ENCODE measurements at regions not wholly inside any gene's neighbourhood (a gene's known extent, or its start where the extent isn't known, plus 50 kb on each side); places are given as distances from the start of the nearest gene placed in this dataset.

DNA sequence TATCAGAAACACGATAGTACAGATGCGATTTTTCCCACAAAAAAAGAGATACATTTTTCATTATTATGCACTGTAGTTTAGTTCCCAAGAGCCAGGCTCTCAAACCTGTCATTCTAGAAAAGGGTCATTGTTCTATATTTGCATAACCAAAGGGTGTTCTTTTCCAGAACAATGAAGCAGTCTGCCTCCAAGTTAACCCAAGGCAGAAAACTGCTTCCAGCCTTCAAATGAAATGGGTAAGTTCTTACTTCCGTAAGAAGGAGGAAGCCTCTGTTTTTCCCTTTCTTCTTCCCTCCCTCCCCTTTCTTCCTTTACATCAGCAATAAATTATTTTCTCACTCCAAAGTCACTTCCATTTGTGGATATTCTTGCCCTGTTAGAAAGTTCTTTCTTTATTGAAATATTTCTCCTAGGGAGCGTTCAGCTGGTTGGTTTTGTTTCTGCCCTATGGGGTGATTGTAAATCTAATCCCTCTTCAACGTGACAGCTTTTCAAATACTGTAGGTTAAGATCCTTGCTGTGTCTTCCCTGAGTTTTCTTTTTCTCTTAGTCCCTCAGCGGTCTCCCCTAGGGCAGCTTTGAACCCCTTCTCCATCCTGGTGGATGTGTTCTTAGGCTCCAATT lies 77.3 kb upstream of the PTGFRN start:
- no peaks in the 10 kb centered on the region for H3K36me3 ChIP-seq (ENCODE audit: control insufficient read depth, insufficient read depth, low read length)
- ATAC-seq = no peak
- TF ChIP-seq SIN3A (IDR thresholded peaks at IDR 0.05; ENCODE audit: borderline replicate concordance, insufficient read depth, low read depth, low read length) = no peak
- TF ChIP-seq, protein P1, sequence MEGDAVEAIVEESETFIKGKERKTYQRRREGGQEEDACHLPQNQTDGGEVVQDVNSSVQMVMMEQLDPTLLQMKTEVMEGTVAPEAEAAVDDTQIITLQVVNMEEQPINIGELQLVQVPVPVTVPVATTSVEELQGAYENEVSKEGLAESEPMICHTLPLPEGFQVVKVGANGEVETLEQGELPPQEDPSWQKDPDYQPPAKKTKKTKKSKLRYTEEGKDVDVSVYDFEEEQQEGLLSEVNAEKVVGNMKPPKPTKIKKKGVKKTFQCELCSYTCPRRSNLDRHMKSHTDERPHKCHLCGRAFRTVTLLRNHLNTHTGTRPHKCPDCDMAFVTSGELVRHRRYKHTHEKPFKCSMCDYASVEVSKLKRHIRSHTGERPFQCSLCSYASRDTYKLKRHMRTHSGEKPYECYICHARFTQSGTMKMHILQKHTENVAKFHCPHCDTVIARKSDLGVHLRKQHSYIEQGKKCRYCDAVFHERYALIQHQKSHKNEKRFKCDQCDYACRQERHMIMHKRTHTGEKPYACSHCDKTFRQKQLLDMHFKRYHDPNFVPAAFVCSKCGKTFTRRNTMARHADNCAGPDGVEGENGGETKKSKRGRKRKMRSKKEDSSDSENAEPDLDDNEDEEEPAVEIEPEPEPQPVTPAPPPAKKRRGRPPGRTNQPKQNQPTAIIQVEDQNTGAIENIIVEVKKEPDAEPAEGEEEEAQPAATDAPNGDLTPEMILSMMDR (IDR thresholded peaks at IDR 0.05) = no peak
- no peak for TF ChIP-seq POLR2AphosphoS5 (IDR thresholded peaks at IDR 0.05; ENCODE audit: low read depth, low read length)
- TF ChIP-seq, protein P2, sequence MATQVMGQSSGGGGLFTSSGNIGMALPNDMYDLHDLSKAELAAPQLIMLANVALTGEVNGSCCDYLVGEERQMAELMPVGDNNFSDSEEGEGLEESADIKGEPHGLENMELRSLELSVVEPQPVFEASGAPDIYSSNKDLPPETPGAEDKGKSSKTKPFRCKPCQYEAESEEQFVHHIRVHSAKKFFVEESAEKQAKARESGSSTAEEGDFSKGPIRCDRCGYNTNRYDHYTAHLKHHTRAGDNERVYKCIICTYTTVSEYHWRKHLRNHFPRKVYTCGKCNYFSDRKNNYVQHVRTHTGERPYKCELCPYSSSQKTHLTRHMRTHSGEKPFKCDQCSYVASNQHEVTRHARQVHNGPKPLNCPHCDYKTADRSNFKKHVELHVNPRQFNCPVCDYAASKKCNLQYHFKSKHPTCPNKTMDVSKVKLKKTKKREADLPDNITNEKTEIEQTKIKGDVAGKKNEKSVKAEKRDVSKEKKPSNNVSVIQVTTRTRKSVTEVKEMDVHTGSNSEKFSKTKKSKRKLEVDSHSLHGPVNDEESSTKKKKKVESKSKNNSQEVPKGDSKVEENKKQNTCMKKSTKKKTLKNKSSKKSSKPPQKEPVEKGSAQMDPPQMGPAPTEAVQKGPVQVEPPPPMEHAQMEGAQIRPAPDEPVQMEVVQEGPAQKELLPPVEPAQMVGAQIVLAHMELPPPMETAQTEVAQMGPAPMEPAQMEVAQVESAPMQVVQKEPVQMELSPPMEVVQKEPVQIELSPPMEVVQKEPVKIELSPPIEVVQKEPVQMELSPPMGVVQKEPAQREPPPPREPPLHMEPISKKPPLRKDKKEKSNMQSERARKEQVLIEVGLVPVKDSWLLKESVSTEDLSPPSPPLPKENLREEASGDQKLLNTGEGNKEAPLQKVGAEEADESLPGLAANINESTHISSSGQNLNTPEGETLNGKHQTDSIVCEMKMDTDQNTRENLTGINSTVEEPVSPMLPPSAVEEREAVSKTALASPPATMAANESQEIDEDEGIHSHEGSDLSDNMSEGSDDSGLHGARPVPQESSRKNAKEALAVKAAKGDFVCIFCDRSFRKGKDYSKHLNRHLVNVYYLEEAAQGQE (IDR thresholded peaks at IDR 0.05; ENCODE audit: insufficient read depth in 1 of 2, low read depth in 2 of 2, low read length in 1 of 2) = no peak
- TF ChIP-seq TCF7L2 (IDR thresholded peaks at IDR 0.05; ENCODE audit: low read depth, low read length) = no peak
- intact Hi-C loops (cut with micrococcal nuclease; ENCODE audit: unreplicated experiment) = no loop called here
- H3K9me3 ChIP-seq (ENCODE audit: control insufficient read depth, insufficient read depth, low read depth, low read length) = no peaks in the 10 kb centered on the region
- ChIA-PET POLR2A (no interaction called here), CTCF (interaction anchor here (0.7 kb wide), 1 partner anchor 160 kb away, joined by 3 read pairs; no protein-coding TSS in a partner anchor)
- no peaks in the 10 kb centered on the region for H3K4me1 ChIP-seq (ENCODE audit: control insufficient read depth, insufficient read depth, low read length)
- in situ Hi-C loops (cut with HindIII; ENCODE audit: low pct_unique_long_range_greater_than_20kb, low sequenced_read_pairs) = no loop called here
- H3K27ac ChIP-seq (ENCODE audit: low read length) = no peak overlapping the region
- DNase-seq (ENCODE audit: low read depth, low spot score) = no peak
- H3K27me3 ChIP-seq (ENCODE audit: control insufficient read depth, insufficient read depth, low read length) = no peaks in the 10 kb centered on the region
- H3K4me3 ChIP-seq (ENCODE audit: low read depth in 2 of 2, low read length in 2 of 2) = no peak overlapping the region
- no TSS peak for BruUV-seq (replicated peaks)

DNA sequence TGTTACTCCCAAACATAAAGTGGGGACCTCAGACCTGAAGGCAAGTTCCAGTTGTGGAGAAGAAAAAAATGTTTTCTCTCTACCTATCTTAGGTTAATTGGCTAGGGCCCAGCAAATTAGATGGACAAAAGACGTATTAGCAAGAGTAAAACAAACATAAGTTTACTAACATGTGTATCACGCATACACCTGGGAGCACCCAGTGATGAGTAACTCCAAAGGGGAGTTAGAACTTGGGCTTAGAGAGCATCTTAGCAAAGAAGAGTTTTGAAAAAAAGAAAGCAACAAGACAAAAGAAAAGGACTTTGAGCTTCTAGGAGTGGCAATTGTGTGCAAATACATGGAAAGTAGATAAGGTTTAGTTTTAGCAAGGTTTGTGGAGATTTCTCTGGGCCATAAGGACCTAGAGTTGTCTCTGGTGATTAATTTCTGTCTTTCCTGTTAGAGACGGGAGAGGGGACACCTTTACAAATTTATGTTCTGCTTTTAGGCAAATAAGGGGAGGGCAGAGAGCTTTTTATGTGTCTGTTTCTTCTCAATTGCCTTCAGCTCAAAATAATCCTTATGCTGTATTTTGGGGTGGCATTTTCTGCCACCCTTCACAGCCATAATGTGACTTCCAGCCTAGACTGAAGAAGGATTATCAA lies 76.7 kb upstream of the PTGFRN start:
- DNase-seq (ENCODE audit: low read depth, low spot score) (no peak), ATAC-seq (no peak)
- no peaks in the 10 kb centered on the region for H3K27me3 ChIP-seq (ENCODE audit: control insufficient read depth, insufficient read depth, low read length)
- H3K4me1 ChIP-seq (ENCODE audit: control insufficient read depth, insufficient read depth, low read length) = no peaks in the 10 kb centered on the region
- no peak overlapping the region for H3K4me3 ChIP-seq (ENCODE audit: low read depth in 2 of 2, low read length in 2 of 2)
- H3K27ac ChIP-seq (ENCODE audit: low read length) = no peak overlapping the region
- H3K9me3 ChIP-seq (ENCODE audit: control insufficient read depth, insufficient read depth, low read depth, low read length) = no peaks in the 10 kb centered on the region
- no peak for TF ChIP-seq POLR2AphosphoS5 (IDR thresholded peaks at IDR 0.05; ENCODE audit: low read depth, low read length)
- no peak for TF ChIP-seq SIN3A (IDR thresholded peaks at IDR 0.05; ENCODE audit: borderline replicate concordance, insufficient read depth, low read depth, low read length)
- TF ChIP-seq, protein P2 (IDR thresholded peaks at IDR 0.05; ENCODE audit: insufficient read depth in 1 of 2, low read depth in 2 of 2, low read length in 1 of 2) = no peak
- TF ChIP-seq, protein P1 (IDR thresholded peaks at IDR 0.05) = no peak
- no peak for TF ChIP-seq TCF7L2 (IDR thresholded peaks at IDR 0.05; ENCODE audit: low read depth, low read length)
- ChIA-PET POLR2A (no interaction called here), CTCF (interaction anchor here (0.7 kb wide), 1 partner anchor 160 kb away, joined by 3 read pairs; no protein-coding TSS in a partner anchor)
- H3K36me3 ChIP-seq (ENCODE audit: control insufficient read depth, insufficient read depth, low read length) = no peaks in the 10 kb centered on the region
- no TSS peak for BruUV-seq (replicated peaks)
- in situ Hi-C loops (cut with HindIII; ENCODE audit: low pct_unique_long_range_greater_than_20kb, low sequenced_read_pairs) (no loop called here), intact Hi-C loops (cut with micrococcal nuclease; ENCODE audit: unreplicated experiment) (no loop called here)

All from Panc1 (cell line).